GM19455 (cell line): ENCODE measurements at regions not wholly inside any gene's neighbourhood (a gene's known extent, or its start where the extent isn't known, plus 50 kb on each side); places are given as distances from the start of the nearest gene placed in this dataset.

ENCODE experiments used
- ATAC-seq: cut with Tn5 transposase; IDR thresholded peaks from one replicate; pipeline ENCODE4 v1.9.1; 2021; ENCODE audit not compliant: unreplicated experiment

DNA sequence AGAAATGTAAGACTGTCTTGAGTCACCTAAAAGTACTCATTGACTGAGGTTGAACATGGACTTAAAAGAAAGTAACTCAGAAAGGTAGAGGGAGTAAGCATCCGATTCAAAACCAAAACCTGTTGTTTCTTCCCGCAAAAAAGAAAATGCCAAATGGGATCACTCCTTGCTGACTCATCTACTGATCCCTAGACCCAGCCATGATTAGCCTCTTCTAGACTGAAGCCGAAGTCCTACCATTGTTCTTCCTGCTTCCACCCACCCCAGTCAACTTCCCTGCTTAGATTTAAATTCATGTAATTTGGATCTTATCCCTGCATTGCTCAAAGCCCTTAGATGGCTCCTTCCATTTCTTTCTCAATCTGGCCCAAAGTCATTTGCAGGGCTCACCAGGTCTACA is 760.5 kb upstream of the SOX9 start:
- ATAC-seq: no peak

DNA sequence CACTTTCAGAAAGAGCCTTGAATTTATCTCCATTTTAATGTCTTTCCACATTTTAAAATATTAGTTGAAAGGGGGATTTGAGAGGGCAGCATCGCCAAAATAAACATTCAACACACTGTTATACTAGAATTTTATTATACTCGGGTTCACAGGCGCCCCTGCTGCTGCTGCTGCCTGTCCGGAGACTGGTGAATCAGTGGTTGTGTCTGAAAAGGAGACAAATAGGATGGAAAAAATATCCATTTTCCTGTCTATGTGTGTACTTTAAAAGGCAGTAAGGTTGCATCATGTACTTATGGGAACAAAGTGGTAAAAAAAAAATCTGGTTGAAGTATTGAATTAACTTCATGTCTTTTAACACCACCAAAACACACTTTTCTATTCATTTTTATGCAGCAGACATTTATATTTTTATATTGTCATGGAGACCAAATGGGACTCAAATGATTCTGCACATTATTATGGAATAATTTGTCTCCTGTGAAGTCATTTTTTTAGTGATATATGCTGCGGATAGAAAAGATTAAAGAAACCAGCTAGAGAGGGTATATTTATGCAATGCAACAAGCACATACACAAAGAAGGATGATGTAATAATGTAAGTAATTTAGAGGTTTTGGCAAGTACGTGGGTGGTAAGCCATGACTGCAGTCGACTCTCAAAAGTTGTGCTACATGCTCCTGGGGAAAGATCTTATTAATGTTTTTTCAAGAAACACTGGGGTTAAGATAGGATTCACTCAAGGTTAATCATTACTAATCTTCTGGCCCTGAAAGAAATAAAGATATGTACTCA is 759.0 kb upstream of the SOX9 start:
- no peak for ATAC-seq

DNA sequence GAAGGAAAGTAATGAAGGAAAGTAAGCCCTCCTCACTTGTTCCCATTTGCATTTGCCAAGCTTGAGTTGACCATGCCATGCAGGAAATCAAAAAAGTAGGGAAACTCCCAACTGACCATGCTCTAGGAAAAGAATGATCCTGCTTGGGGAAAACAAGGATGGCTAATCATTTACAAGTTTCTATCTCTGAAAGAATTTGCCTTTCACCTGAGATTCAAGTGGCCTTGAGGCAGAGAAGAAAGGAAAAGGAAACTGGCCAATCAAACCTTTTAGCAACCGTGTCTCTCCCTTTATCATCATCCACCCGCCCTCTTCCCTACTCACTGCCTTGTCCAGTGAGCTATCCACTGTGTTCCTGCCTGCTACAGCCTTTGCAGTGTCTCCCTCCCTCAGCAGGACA is 757.2 kb upstream of the SOX9 start:
- ATAC-seq: no peak

DNA sequence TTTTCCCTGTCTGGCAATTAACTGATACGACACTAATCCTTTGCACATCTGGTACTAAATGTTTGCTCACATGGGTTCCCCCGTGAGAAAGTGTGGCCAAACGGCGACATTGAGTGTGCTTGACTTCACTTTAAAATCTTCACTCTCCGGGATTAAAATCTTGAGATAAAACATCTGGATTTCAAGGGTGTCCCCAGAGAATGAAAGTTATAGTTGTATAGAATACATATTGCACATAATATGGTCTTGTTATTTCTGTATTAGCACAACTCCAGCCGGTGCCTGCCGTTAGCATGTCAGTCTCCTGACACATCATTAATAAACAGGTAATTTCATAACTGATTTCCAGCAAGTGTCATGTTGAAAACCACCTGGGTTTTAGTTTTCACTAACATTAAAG is 749.0 kb upstream of the SOX9 start:
- no peak for ATAC-seq

DNA sequence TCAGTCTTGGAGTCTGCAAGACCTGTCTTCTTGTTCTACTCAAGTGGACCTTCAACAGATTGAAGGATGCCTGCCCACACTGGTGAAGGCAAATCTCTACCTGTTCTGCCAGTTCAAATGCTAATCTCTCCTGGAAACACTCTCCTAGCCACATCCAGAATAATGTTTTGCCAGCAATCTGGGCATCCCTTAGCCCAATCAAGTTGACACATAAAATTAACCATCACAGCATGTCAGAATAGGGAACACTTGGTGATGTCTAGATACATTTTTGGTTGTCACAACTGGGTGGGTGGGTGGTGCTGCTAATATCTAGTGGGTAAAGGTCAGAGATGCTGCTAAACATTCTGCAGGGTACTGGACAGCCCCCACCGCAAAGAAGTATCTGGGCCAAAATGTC is 744.9 kb upstream of the SOX9 start:
- no peak for ATAC-seq

DNA sequence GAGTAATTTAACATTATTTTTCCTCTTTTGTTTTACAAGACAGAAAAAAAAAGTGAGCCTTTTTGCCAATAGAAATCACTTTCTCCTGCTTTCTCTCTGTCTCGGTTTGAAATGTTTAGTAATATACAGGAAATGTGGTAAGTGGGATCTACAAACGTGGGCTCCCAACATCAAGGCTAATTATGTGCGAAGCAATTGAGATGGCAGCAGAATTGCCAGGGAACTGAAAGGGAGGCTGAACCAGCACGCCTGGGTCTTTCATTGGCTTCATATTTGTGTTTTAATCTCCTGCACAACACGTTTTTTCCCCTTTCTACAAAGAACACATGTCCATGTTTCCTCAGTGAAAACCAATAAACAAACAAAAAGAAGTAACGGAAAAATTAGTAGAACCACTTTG is 743.9 kb upstream of the SOX9 start:
- ATAC-seq: no peak

DNA sequence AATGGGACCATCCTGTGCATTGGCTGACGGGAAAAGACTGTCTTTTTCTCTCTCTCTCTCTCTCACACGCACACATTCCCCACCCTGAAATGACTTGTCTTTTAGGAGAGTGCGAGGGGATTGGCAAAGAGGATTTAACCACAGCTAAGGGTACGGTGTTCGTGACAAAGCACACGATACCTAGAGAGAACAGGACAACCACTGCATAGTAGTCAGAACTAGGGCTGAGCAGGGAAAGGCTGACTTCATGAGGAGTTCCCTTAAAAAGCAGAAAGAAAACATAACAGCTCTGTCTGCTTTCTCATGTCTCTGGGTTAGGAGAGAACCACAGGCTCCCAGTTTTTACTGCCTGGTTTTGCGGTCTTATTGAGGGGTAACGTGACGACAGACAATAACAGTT is 742.8 kb upstream of the SOX9 start:
- no peak for ATAC-seq

DNA sequence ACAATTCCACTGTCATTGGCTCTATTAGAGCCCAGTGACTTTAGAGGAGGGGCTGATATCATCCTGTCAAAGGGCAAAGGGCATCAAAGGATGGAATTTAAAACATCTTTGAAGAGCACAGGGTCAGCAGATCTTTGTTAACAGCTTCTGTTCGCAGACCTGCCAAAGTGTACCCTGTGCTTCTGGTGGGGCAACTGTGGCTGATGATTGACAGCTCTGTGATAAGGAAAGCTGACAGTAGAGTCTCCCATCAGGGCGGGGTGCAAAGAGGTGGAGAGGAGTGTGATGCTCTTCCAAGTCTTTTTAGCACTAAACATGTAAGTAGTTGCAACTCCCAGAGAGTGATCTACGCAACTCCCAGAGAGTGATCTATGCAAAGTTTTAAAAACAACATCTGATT is 742.1 kb upstream of the SOX9 start:
- ATAC-seq: no peak

DNA sequence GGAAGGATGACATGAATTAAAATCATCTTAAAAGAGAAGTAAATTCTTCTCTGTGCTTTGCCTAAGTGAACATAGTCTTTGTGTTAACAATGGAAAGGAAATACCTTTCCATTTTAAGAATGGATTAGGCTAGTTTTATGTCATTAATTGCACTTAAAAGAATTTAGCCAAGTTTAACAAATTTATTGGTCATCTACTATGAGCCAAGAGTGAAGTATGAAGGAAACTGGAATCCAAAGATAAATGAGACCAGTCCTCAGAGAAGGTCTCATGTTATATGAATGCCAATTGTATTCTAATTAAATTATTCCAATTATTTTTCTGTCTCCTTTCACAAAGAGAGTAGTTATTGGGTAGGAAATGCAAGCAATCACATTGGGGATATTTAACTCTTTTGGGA is 741.3 kb upstream of the SOX9 start:
- no peak for ATAC-seq

DNA sequence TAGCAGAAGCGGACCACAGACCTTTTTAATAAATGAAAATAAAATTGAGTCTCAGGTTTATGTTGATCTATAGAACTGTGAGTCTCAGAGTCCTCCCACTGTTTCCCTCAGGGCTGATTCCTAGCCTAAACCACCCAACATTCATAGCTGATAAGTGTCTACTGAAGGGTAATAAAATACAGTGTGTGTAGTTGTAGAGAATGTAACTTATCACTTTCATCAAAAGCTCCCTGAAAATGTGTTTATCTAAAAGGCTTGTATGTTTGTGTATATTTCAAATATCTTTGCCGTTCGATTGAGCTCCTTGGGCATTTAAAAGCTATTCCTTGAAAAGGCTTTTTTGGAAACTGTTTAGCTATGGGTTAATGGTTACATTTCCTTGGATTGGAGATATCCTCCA is 740.3 kb upstream of the SOX9 start:
- ATAC-seq: no peak

DNA sequence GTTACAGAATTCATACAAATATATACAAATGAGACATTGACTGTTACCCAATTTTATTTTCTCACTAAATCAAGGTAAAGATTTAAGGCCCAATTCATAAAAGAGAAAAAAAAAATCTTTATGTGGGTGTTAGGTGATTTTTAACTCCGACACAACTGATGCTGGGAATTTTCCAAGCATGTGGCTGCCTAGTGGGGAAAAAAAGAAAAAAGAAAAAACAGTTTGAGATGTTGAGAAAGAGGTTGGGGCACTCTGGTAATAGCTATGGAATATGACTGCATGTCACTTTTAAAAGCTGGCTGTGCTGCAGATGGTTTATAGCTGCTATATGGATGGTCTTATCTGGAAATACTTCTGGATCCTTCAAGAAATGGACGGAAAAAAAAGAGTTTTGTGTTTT is 739.9 kb upstream of the SOX9 start:
- no peak for ATAC-seq

DNA sequence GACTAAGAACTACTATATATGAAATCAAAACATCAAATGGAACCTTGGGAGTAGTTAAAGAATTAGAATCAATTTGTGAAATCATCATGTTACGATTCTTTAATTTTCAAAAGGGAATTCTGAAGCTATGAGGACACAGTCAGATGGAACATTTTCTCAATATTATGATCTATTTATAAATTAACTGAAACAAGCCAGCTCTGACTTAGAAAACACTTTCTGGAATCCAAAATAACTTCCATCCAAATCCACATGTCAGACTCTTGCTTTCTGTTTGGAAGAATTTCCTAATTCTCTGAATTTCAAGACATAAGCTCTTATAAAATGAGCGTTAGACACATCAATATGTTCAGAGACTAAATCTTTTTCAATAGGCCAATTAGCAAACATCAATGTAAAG is 737.7 kb upstream of the SOX9 start:
- ATAC-seq: no peak

DNA sequence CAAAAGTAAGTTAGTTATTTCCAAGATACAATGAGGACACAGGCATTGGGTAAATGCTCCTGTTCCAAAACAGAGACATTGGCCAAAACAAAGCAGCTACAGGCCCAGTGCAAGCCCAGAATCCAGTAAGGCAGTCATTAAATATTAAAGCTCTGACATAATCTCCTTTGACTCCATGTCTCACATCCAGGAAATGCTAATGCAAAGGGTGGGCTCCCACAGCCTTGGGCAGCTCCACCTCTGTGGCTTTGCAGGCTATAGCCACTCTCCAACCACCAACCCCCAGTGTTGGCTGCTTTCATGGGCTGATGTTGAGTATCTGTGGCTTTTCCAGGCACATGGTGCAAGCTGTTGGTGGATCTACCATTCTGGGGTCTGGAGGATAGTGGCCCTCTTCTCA is 733.4 kb upstream of the SOX9 start:
- no peak for ATAC-seq

DNA sequence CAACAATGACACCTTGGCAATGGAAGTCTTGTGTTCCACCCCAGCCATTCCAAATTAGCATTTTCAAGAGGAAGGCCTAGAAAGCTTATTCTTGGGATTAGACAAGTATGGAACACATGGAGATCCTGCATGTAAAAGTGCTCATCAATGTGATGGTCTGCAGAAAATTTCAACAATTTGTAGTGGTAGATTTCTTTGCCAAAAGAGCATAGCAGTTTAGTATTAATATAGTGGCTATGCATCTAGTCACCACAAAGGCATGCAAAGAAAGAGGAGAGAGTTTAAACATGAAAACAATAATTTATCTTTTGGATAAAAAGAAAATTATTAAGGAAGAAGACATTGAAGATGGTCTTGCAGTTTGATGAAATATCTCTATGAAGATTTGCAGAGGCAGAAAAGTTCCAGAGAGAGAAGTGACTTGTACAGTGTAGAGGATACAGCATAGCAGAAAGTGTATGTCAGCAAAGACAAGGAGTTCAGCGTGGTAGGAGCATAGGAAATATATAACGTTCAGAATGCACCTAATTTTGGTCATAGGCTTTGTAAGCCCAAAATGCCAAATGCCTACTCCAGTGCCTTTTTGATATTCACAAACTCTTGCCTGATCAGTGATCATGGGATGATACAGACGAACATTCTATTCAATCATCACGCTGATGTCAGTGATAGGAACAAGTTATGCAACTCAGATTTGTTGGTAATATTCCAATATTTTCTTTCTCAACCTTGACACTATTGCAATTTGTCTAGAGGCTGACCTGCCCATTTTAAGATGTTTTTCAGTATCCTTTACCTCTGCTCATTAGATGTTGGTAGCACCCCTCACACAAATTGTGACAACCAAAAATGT is 727.9 kb upstream of the SOX9 start:
- ATAC-seq: no peak

DNA sequence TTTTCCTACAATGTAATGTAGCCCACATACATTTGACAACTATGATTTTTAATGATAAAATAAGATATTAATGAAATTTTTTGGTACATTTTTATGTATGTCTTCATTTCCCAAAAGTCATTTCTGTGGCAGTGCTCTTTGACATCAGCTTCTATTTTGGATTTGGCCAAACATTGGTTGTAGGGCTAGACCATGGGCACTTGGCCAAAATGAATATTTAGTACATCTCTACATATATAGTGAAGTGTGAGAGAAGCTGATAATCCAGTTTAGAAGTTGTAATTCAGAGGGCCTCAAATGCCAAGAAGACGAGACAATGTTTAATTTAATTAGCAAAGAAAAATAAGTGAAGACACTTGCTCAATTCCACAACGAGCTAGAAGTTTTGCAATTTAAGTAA is 724.9 kb upstream of the SOX9 start:
- ATAC-seq: no peak

DNA sequence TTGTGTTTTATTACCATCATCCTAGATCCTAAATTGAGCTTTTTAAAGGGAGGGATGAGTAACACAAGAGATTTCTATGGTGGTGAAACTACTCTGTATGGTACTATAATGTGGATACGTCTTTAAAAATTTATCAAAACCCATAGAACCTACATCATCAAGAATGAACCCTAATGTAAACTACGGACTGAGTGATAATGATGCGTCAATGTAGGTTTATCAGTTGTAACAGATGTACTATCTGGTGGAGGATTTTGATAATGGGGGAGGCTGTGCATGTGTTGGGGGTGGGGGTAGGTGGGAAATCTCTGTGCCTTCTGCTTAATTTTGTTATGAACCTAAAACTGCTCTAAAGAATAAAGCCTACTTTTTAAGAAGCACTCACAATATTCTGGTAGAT is 724.1 kb upstream of the SOX9 start:
- no peak for ATAC-seq

DNA sequence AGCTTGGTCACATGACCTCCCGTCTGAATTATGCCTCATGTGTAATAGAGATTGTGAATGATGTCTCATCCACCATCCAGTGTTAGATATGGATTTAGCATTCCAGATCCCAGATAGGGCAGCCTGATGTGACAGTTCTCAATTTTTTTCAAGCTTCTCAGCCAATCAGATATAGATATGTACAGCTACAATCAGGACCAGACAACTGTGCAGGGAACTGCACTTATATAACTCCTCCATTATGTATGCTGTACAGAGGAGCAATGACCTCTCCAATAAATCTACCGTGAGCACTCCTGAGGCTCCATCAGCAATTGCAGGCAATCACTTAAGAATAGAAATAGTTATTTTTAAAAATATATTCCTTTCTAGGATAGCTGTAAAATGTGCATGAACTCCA is 722.8 kb upstream of the SOX9 start:
- ATAC-seq: no peak

DNA sequence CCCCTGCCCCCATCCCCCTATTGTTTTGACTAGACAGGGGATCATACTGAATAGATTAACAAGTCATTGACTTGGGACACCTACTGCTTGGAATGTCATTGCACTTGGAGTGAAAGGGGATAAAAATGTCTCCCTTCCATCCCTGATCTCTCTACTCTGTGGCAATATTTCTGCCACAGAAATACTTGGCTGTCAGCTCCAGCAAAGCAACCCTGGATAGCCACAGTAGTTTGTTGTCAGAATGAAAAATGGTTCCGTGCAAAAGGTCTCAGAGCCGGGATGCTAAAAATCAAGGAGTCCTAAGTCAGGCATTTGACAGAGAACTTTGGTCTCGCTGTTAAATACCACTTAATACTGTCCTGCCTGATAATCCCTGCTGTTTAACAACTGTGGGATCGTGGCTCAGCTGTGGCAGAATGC is 722.0 kb upstream of the SOX9 start:
- no peak for ATAC-seq

DNA sequence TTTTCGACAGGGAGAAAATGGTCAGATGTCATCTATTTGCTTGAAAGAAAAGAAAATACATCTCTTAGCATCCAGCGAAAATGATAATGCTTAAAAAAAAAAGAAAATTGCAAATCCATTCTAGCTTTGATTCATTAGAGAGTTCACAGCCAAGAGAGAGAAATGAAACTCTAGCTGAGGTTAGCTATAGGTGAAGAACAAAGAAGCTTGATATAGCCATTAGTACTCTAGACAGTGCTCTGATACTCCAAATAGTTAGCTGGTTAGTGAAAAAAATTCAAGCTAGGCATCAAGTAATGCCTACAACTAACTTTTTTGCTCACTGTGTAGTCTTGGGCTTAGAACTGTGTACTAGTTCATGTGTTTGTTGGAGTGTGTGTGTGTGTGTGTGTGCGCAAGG is 721.6 kb upstream of the SOX9 start:
- no peak for ATAC-seq

DNA sequence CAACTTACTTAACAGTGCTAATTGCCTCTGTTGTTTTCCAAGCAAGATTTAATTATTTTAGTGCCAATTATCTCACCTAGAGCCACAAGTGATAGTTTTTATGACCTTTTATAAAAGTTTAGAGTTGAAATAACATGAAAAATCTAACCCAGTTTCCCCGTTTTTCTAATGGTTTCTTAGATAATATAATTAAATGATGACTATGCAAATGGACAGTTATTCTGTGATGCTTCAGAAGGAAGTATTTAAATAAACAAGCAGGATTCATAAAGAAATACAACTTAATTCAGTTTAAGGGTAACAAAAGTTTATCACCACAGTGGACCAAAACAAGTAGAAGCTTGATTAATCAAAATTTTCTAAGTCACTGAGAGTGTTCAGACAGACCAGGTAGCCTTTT is 721.2 kb upstream of the SOX9 start:
- no peak for ATAC-seq

DNA sequence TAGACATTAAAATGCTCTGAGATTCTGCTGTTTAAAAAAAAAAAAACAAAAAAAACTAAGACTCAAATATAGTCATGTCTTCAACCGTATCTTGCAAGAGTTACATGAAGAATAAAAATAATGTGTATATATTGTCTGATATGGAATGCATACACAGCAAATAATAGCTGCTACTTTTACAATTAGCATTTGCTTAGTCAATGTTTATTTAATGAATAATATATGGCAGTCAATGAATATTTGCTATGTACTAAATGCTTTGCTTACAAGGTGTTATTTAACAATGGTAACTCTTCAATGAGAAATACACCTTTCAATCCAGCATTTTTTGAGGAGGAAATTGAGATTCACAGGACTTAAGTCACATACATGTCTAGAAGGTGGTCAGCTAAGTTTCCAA is 718.8 kb upstream of the SOX9 start:
- no peak for ATAC-seq

DNA sequence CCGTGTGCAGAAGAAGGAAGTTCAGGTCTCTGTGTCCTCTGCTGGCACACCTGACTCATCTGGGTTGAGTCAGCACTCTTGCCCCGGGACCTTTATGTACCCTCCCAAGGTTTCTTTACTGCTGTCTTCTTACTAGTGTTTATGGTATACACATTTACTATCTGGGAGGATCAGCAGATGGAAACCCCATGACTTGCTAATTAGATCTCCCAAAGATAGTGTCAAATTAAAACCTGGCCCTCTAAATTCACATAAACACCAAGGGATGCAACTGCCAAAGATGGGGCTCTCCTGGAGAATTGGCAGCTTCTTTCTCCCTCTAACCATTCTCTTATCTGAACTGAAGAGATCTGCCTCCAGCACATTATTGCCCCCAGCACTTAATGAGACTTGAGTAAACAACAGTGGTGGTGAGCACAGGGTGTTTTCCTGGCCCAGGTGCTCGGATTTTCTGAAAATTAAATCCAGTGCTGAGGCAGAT is 718.1 kb upstream of the SOX9 start:
- ATAC-seq: no peak
